H1 (cell line): ENCODE measurements at regions not wholly inside any gene's neighbourhood (a gene's known extent, or its start where the extent isn't known, plus 50 kb on each side); places are given as distances from the start of the nearest gene placed in this dataset.

Experiments used
- CTCF ChIA-PET: fragments of 300-600 bp; sonication (Branson Sonifier 250); formaldehyde crosslinking; loops from one replicate; lab custom pipeline; 2021; ENCODE audit not compliant: partially characterized antibody; lab: Charles Lee
- POLR2A ChIA-PET: fragments of 300-600 bp; sonication (Branson Sonifier 250); formaldehyde crosslinking; loops from one replicate; lab custom pipeline; 2021; ENCODE audit warnings: inconsistent platforms; ENCODE audit not compliant: partially characterized antibody; lab: Charles Lee
- DNase-seq, 2 experiments: peaks; one replicate each; pipeline versions ENCODE4 v3.0.0 to v3.0.0-alpha.2; 2010 to 2022; ENCODE audit warnings: low spot score in 2 of 2, low read depth in 1 of 2, mixed read lengths in 1 of 2
- FAIRE-seq: peaks from 2 replicates; lab custom pipeline; 2011; peaks lifted over from hg19 to GRCh38; lab: Jason Lieb, UNC
- H2AFZ ChIP-seq: 2 replicates; pipeline ENCODE4 v1.8.1; 2012; ENCODE audit warnings: low read length, inconsistent platforms
- H2AK5ac ChIP-seq: 2 replicates; pipeline ENCODE4 v1.6.1; 2013; ENCODE audit warnings: low read depth, low read length
- H2BK120ac ChIP-seq: replicated peaks from 2 replicates; pipeline ENCODE3; 2013; ENCODE audit warnings: low read depth, low read length, inconsistent platforms
- H2BK12ac ChIP-seq: 2 replicates; pipeline ENCODE4 v1.6.1; 2013; ENCODE audit warnings: low read depth, low read length
- H2BK15ac ChIP-seq: 2 replicates; pipeline ENCODE4 v1.6.1; 2013; ENCODE audit warnings: low read length
- H2BK20ac ChIP-seq: 2 replicates; pipeline ENCODE4 v1.6.1; 2013; ENCODE audit warnings: low read length
- H2BK5ac ChIP-seq: 2 replicates; pipeline ENCODE4 v1.6.1; 2013; ENCODE audit warnings: low read depth, low read length
- H3K14ac ChIP-seq: 2 replicates; pipeline ENCODE4 v1.6.1; 2013; ENCODE audit warnings: inconsistent platforms; ENCODE audit not compliant: insufficient read length
- H3K18ac ChIP-seq: 2 replicates; pipeline ENCODE4 v1.6.1; 2013; ENCODE audit warnings: low read length; ENCODE audit errors: extremely low read depth
- H3K23ac ChIP-seq: 2 replicates; pipeline ENCODE4 v1.6.1; 2013; ENCODE audit warnings: inconsistent platforms; ENCODE audit not compliant: insufficient read length
- H3K23me2 ChIP-seq: 2 replicates; pipeline ENCODE4 v1.6.1; 2013; ENCODE audit warnings: low read depth, low read length
- H3K27ac ChIP-seq: 2 replicates; pipeline ENCODE4 v1.6.1; 2011; ENCODE audit warnings: low read depth, low read length, inconsistent platforms
- H3K27me3 ChIP-seq, 4 experiments: replicated peaks in 1 of 4; 1 replicate in 1 of 4; 2 replicates in 3 of 4; pipeline versions ENCODE4 v1.6.1 to v1.8.1; 2011 to 2013; ENCODE audit warnings: low read length in 3 of 4, mild to moderate bottlenecking in 3 of 4, inconsistent platforms in 2 of 4, mixed read lengths in 2 of 4, moderate library complexity in 1 of 4; ENCODE audit not compliant: control insufficient read depth in 3 of 4, insufficient read depth in 3 of 4; ENCODE audit errors: extremely low read depth in 1 of 4
- H3K36me3 ChIP-seq, 4 experiments: 2 replicates each; pipeline versions ENCODE4 v1.6.1 to v1.8.1; 2011 to 2013; ENCODE audit warnings: mild to moderate bottlenecking in 4 of 4, low read length in 3 of 4, moderate library complexity in 2 of 4, control low read depth in 1 of 4, inconsistent platforms in 1 of 4; ENCODE audit not compliant: insufficient read depth in 4 of 4, control insufficient read depth in 2 of 4
- H3K4ac ChIP-seq: replicated peaks from 2 replicates; pipeline ENCODE3; 2013; ENCODE audit warnings: low read length, low read depth, mixed read lengths, inconsistent platforms; ENCODE audit not compliant: insufficient read length
- H3K4me1 ChIP-seq, 4 experiments: replicated peaks in 1 of 4; 1 replicate in 1 of 4; 2 replicates in 3 of 4; pipeline versions ENCODE4 v1.6.1 to v1.8.1; 2011 to 2013; ENCODE audit warnings: low read length in 3 of 4, inconsistent platforms in 2 of 4, mixed read lengths in 1 of 4; ENCODE audit not compliant: insufficient read depth in 4 of 4, control insufficient read depth in 3 of 4
- H3K4me2 ChIP-seq, 2 experiments: 2 replicates each; pipeline versions ENCODE4 v1.6.1 to v1.8.1; 2011 to 2013; ENCODE audit warnings: low read depth in 2 of 2, low read length in 2 of 2, control low read depth in 1 of 2, inconsistent platforms in 1 of 2, mild to moderate bottlenecking in 1 of 2; ENCODE audit not compliant: insufficient read depth in 1 of 2
- H3K4me3 ChIP-seq, 4 experiments: fragments of 200-600, 300-600 bp in 1 of 4; sonication (generic), shearing (Covaris generic), sonication (Bioruptor Twin) in 1 of 4; 2 replicates each; pipeline versions ENCODE4 v1.5.1 to v1.8.1; 2011 to 2016; ENCODE audit warnings: low read length in 4 of 4, low read depth in 3 of 4, control low read depth in 2 of 4, inconsistent platforms in 2 of 4, mild to moderate bottlenecking in 2 of 4, mixed read lengths in 1 of 4, moderate library complexity in 1 of 4; ENCODE audit not compliant: insufficient read depth in 2 of 4; ENCODE audit errors: extremely low read depth in 1 of 4
- H3K56ac ChIP-seq: replicated peaks from 2 replicates; pipeline ENCODE3; 2013; ENCODE audit warnings: low read depth, mild to moderate bottlenecking, mixed read lengths, low read length, inconsistent platforms; ENCODE audit not compliant: insufficient read length
- H3K79me1 ChIP-seq: 2 replicates; pipeline ENCODE4 v1.6.1; 2013; ENCODE audit warnings: low read depth, low read length, control low read depth
- H3K79me2 ChIP-seq, 2 experiments: 2 replicates each; pipeline versions ENCODE4 v1.6.1 to v1.8.1; 2012 to 2013; ENCODE audit warnings: low read length in 2 of 2, mild to moderate bottlenecking in 2 of 2, inconsistent platforms in 1 of 2; ENCODE audit not compliant: insufficient read depth in 2 of 2, control insufficient read depth in 1 of 2
- H3K9ac ChIP-seq, 4 experiments: replicated peaks in 1 of 4; 1 replicate in 1 of 4; 2 replicates in 3 of 4; pipeline versions ENCODE4 v1.6.1 to v1.8.1; 2011 to 2013; ENCODE audit warnings: low read depth in 3 of 4, low read length in 3 of 4, control low read depth in 2 of 4, mild to moderate bottlenecking in 2 of 4, moderate library complexity in 2 of 4, inconsistent platforms in 1 of 4; ENCODE audit errors: extremely low read depth in 1 of 4
- H3K9me3 ChIP-seq, 2 experiments: 2 replicates each; pipeline versions ENCODE4 v1.6.1 to v1.8.1; 2012 to 2013; ENCODE audit warnings: mild to moderate bottlenecking in 2 of 2, moderate library complexity in 2 of 2, control low read depth in 1 of 2, inconsistent platforms in 1 of 2, low read depth in 1 of 2, low read length in 1 of 2, mixed read lengths in 1 of 2; ENCODE audit not compliant: insufficient read depth in 2 of 2
- H4K20me1 ChIP-seq, 2 experiments: replicated peaks in 1 of 2; 2 replicates each; pipeline versions ENCODE3 to v1.8.1; 2011 to 2013; ENCODE audit warnings: inconsistent platforms in 2 of 2, low read length in 2 of 2, mild to moderate bottlenecking in 1 of 2; ENCODE audit not compliant: insufficient read depth in 2 of 2, control insufficient read depth in 1 of 2
- H4K5ac ChIP-seq: 2 replicates; pipeline ENCODE4 v1.6.1; 2013; ENCODE audit warnings: low read length, low read depth, mixed read lengths, inconsistent platforms; ENCODE audit not compliant: insufficient read length
- H4K8ac ChIP-seq: 2 replicates; pipeline ENCODE4 v1.8.0; 2013; ENCODE audit warnings: mild to moderate bottlenecking, moderate library complexity, low read length, inconsistent platforms; ENCODE audit not compliant: insufficient read depth; ENCODE audit errors: extremely low read depth
- H4K91ac ChIP-seq: replicated peaks from 2 replicates; pipeline ENCODE3; 2013; ENCODE audit warnings: low read length, mixed read lengths, inconsistent platforms; ENCODE audit not compliant: insufficient read length
- CEBPB ChIP-seq: IDR thresholded peaks from 2 replicates; pipeline ENCODE4 v1.6.1; 2012; ENCODE audit warnings: low read depth, low read length
- CHD2 ChIP-seq: IDR thresholded peaks from 2 replicates; pipeline ENCODE4 v1.6.1; 2012; ENCODE audit warnings: low read length, improper control_type of control experiment
- CTBP2 ChIP-seq: IDR thresholded peaks from 2 replicates; pipeline ENCODE4 v1.7.0; 2011; ENCODE audit warnings: borderline replicate concordance, mild to moderate bottlenecking, moderate library complexity, mixed read lengths, low read length; ENCODE audit not compliant: insufficient read depth, insufficient read length
- EGR1 ChIP-seq: IDR thresholded peaks from 2 replicates; pipeline ENCODE4 v1.6.1; 2011; ENCODE audit warnings: low read depth, low read length, borderline replicate concordance
- FOSL1 ChIP-seq: IDR thresholded peaks from 2 replicates; pipeline ENCODE4 v1.6.1; 2011; ENCODE audit warnings: mild to moderate bottlenecking, low read depth, low read length, moderate library complexity; ENCODE audit not compliant: insufficient read depth
- KDM1A ChIP-seq: fragments of 200-600, 300-600 bp; sonication (generic); IDR thresholded peaks from 2 replicates; pipeline ENCODE4 v1.7.1; 2016; ENCODE audit warnings: mild to moderate bottlenecking, low read length, borderline replicate concordance
- POLR2A ChIP-seq, 2 experiments: IDR thresholded peaks; 1 replicate in 1 of 2; 2 replicates in 1 of 2; pipeline ENCODE4 v1.6.1; 2011; ENCODE audit warnings: low read depth in 2 of 2, low read length in 2 of 2, mild to moderate bottlenecking in 2 of 2; ENCODE audit errors: control extremely low read depth in 1 of 2
- YY1 ChIP-seq: IDR thresholded peaks from 2 replicates; pipeline ENCODE4 v1.6.1; 2011; ENCODE audit warnings: low read depth, mild to moderate bottlenecking, low read length
- WGBS, 2 experiments: shearing (Covaris generic) in 1 of 2; methylation state at CpG; one replicate each; pipeline versions ENCODE4 v1.1.6 to v1.1.7; 2013 to 2015; ENCODE audit warnings: low lambda C conversion rate in 2 of 2, mixed read lengths in 2 of 2, inconsistent platforms in 1 of 2, low coverage in 1 of 2, missing lambda C conversion rate in 1 of 2; ENCODE audit not compliant: insufficient replicate concordance in 2 of 2, insufficient coverage in 1 of 2, insufficient read length in 1 of 2; ENCODE audit errors: extremely low coverage in 1 of 2, missing lambda C conversion rate in 1 of 2; 5-methylcytosine and 5-hydroxymethylcytosine counted together

DNA sequence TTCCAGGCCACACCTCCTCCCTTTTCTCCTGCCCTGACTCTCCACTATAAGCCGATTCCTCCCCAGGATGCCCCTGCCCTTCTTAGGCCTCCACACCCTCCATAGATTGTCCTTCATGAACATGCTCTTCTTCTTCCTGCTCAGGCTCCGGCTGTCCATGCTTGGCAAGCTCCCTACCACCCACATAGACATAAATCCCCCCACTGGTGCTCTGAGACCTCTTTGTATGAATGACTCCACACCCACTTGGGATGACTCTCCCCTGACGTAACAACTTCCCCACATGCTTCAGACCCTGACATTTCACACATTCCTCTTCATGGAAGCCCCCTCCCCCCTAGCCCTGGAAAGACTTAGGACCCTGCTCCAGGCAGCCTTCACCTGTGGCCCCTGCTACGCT, 542.5 kb upstream of the LARGE1 start:
- Histone ChIP-seq H3K4me1 (no peaks in the 10 kb centered on the region), H4K91ac (no peak overlapping the region), H4K20me1 (no peaks in the 10 kb centered on the region), H3K4me3 (no peak overlapping the region), H3K4ac (no peak overlapping the region), H4K8ac (no peak overlapping the region), H2BK12ac (no peak overlapping the region), H2AK5ac (no peak overlapping the region), H2BK120ac (no peak overlapping the region), H3K9ac (no peak overlapping the region), H2BK5ac (no peak overlapping the region), H3K9me3 (no peaks in the 10 kb centered on the region), H2BK20ac (no peak overlapping the region), H3K14ac (no peak overlapping the region), H3K27ac (no peak overlapping the region), H3K56ac (no peak overlapping the region), H3K27me3 (no peaks in the 10 kb centered on the region), H4K5ac (no peak overlapping the region), H3K4me2 (no peak overlapping the region), H3K36me3 (no peaks in the 10 kb centered on the region), H3K23me2 (no peaks in the 10 kb centered on the region), H3K23ac (no peak overlapping the region), H3K79me2 (no peaks in the 10 kb centered on the region), H3K79me1 (no peaks in the 10 kb centered on the region), H2AFZ (no peak overlapping the region), H2BK15ac (no peak overlapping the region), H3K18ac (no peak overlapping the region)
- DNase-seq (no peak), FAIRE-seq (no peak)
- POLR2A ChIA-PET = no interaction called here
- CTCF ChIA-PET = no interaction called here
- WGBS, 2 experiments = 90% methylated on average over 4 of the region's 4 CpGs; no CpG with 5 or more reads in 1 of the 2 experiments
- no peak for TF ChIP-seq CTBP2
- no peak for TF ChIP-seq POLR2A (IDR thresholded peaks at IDR 0.05; ENCODE audit: control extremely low read depth in 1 of 2, low read depth in 2 of 2, low read length in 2 of 2)
- TF ChIP-seq CEBPB = no peak
- no peak for TF ChIP-seq FOSL1
- no peak for TF ChIP-seq CHD2
- no peak for TF ChIP-seq EGR1
- TF ChIP-seq YY1 = no peak
- no peak for TF ChIP-seq KDM1A
